ENCODE measurements at regions not wholly inside any gene's neighbourhood (a gene's known extent, or its start where the extent isn't known, plus 50 kb on each side); places are given as distances from the start of the nearest gene placed in this dataset.

- TF ChIP-seq HNF1A (IDR thresholded peaks at IDR 0.05; ENCODE audit: low read depth) (peak; percentile 69), HNF1A (CRISPR knock-in tag; IDR thresholded peaks at IDR 0.05; ENCODE audit: borderline replicate concordance) (peak; percentile 69; the same call in 1 of the 2 replicates), ZNF614 (CRISPR knock-in tag; IDR thresholded peaks at IDR 0.05; ENCODE audit: borderline replicate concordance) (peak; percentile 88), ZSCAN29 (CRISPR knock-in tag; conservative IDR thresholded peaks at IDR 0.05) (no peak), RXRB (CRISPR knock-in tag; IDR thresholded peaks at IDR 0.05; ENCODE audit: borderline replicate concordance) (peak; percentile 95), DNMT1 (CRISPR knock-in tag; IDR thresholded peaks at IDR 0.05) (no peak), HDAC6 (IDR thresholded peaks at IDR 0.05; ENCODE audit: low read depth, low read length) (no peak), ZHX2 (IDR thresholded peaks at IDR 0.05; ENCODE audit: low read depth) (peak; percentile 27), ZHX2 (CRISPR knock-in tag; IDR thresholded peaks at IDR 0.05; ENCODE audit: borderline replicate concordance) (no peak; the same call in 1 of the 2 replicates), PATZ1 (CRISPR knock-in tag; IDR thresholded peaks at IDR 0.05) (peak; percentile 67; the same call in 1 of the 2 replicates), MTF1 (CRISPR knock-in tag; IDR thresholded peaks at IDR 0.05) (no peak), NCOA1 (CRISPR knock-in tag; IDR thresholded peaks at IDR 0.05) (peak; percentile 49; the same call in 1 of the 2 replicates), ZNF33B (CRISPR knock-in tag; IDR thresholded peaks at IDR 0.05) (no peak), DBP (CRISPR knock-in tag; IDR thresholded peaks at IDR 0.05; ENCODE audit: not compliant biosample characterization) (no peak), CEBPB (IDR thresholded peaks at IDR 0.05; ENCODE audit: borderline replicate concordance, low read depth, low read length) (no peak)
Observed at GRCh38 chr2:215619022-215619958, 183.4 kb upstream of the FN1 start (continued).

All from HepG2 (cell line).